T-helper 2 cell treated with Interferon-gamma antibody and Interleukin-4, amounts not matched to agents 5 μg/mL and 100 μg/mL, for 36 hours (primary cell): ENCODE measurements at regions not wholly inside any gene's neighbourhood (a gene's known extent, or its start where the extent isn't known, plus 50 kb on each side); places are given as distances from the start of the nearest gene placed in this dataset.

Source experiments
- DNase-seq: peaks from one replicate; pipeline ENCODE4 v3.0.0; 2021; ENCODE audit warnings: low spot score
- H3K27ac Mint-ChIP-seq: one replicate; pipeline ENCODE4 v1.8.0; 2021; ENCODE audit warnings: mild to moderate bottlenecking, mixed read lengths
- H3K27me3 Mint-ChIP-seq: one replicate; pipeline ENCODE4 v1.8.0; 2021; ENCODE audit warnings: low read depth, mixed read lengths
- H3K36me3 Mint-ChIP-seq: one replicate; pipeline ENCODE4 v1.8.0; 2021; ENCODE audit warnings: low read depth, mixed read lengths
- H3K4me1 Mint-ChIP-seq: one replicate; pipeline ENCODE4 v1.8.0; 2021; ENCODE audit warnings: low read depth, mixed read lengths
- H3K4me3 Mint-ChIP-seq: one replicate; pipeline ENCODE4 v1.8.0; 2022; ENCODE audit warnings: mild to moderate bottlenecking, moderate library complexity, mixed read lengths
- H3K9me3 Mint-ChIP-seq: one replicate; pipeline ENCODE4 v1.8.0; 2021; ENCODE audit warnings: mixed read lengths

DNA sequence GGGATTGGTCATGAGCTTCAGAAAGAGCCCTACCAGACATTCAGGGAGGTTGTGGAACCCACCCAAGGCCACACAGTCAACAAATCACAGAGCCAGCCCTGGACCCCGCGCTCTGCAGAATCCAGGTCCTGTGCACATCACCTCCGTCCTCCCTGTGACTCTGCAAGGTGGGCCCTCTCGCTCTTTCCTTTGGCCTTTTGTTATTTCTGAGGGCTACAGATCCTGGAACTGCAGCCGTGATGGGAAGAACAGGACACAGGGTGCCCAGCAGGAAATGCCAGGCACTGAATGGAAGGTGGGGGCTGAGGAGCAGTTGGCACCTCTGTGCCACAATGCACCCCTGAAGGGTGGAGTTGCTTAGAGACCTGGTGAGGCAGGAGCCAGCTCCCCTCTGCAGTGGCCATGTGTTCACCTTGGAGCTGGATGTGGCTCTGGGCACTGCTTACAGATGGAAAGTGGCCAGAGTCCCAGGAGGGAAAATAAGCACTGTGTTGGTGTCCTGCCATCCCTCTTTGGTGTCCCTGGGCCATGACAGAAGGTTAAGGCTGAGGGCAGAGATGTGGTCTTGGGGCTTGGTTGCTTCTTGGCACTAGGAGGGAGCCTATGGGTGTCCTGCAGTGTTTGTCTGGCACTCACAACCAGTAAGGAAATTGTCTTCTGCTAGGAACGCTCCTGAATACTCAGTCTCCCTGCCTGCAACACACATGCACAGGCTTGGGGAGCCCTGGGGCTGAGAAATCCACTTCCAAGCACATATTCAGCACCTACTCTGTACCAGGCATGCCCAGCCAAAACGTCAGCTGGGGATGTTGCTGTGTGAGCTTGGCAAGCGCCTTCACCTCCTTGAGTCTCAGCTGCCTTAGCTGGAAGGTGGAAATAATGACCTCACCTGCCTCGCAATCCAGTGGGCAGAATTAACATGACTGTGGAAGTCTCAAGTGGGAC, 98.0 kb upstream of the SLC6A6 start:
- Mint-ChIP-seq H3K9me3 (no peaks in the 10 kb centered on the region), H3K36me3 (no peaks in the 10 kb centered on the region), H3K27ac (no peak overlapping the region)

DNA sequence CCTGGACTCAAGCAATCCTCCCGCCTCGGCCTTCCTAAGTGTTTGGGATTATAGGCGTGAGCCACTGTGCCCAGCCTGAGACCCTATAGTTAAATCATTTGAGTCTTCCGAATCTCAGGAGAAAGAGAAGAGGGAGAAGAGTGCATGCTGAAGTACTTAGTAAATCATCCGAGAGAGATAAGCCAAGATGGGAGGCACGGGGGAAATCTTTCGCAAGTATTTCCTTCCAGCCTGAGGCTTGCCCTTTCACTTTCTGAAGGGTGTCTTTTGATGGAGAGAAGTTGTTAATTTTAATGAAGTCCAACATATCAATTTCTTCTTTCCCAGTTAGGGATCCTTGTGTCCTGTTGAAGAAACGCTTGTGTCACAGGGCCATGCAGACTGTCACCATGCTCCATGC, 97.1 kb upstream of the SLC6A6 start:
- H3K4me3 Mint-ChIP-seq: no peak overlapping the region
- DNase-seq: no peak
- H3K4me1 Mint-ChIP-seq: peaks cover 5% of the 10 kb centered on the region
- H3K27ac Mint-ChIP-seq: no peak overlapping the region
- H3K9me3 Mint-ChIP-seq: no peaks in the 10 kb centered on the region
- no peaks in the 10 kb centered on the region for H3K36me3 Mint-ChIP-seq
- peaks cover 9% of the 10 kb centered on the region for H3K27me3 Mint-ChIP-seq

More for the DNA sequence above, 98.0 kb upstream of the SLC6A6 start:
- Mint-ChIP-seq H3K4me1 (peaks cover 5% of the 10 kb centered on the region), H3K27me3 (peaks cover 9% of the 10 kb centered on the region), H3K4me3 (no peak overlapping the region)
- DNase-seq: no peak

DNA sequence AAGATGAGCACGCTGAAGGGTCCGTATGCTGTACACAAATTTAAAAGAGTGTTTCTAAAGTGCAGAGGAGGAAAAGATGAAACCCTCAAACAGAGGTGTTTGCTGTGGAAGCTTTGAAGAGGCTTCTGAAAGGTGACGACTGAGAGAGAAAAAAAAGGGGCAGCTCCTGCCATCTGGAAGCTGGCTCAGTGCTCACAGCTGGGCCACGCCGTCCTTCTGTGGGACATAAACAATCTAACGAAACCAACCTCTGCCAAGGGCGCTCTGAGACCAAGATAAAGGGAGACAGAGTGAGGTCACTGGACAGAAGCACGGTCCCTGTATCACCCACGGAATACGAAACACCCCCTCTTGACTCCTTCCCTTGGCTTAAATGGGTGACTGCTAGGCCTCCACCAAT, 96.3 kb upstream of the SLC6A6 start:
- Mint-ChIP-seq H3K4me1 (peaks cover 5% of the 10 kb centered on the region), H3K36me3 (no peaks in the 10 kb centered on the region), H3K27ac (no peak overlapping the region), H3K9me3 (no peaks in the 10 kb centered on the region), H3K27me3 (peaks cover 7% of the 10 kb centered on the region), H3K4me3 (no peak overlapping the region)
- no peak for DNase-seq

DNA sequence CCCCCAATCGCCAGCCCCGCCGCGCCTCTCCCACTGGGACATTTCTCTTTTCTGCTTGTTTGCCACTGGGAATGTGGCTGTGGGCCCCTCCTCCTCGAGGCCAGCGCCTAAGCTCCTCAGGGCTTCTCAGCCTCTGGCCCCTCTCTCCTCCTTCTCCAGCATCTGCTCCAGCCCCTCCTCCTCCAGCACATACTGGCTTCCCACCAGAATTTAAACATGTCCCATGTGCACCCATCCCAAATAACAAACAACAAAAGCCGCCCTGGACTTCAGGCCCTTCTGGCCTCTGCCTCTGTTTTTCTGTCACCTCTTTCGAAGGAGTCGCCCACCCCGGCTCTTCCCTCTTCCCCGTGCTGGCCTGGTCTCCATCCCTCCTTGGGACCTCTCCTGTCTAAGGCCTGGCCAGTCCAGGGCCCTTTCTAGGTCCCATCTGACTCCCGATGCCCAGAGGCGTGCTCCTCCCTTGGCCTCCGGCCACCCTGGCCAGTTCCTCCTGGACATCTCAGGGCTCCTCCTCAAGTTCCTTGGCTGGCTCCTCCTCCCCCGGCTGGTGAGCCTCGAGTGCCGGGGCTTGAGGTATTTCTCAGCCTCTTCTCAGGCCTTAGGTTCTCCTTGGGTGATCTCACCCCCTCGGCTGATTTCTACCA, 94.6 kb upstream of the SLC6A6 start:
- H3K27ac Mint-ChIP-seq: no peak overlapping the region
- H3K4me3 Mint-ChIP-seq: no peak overlapping the region
- H3K36me3 Mint-ChIP-seq: no peaks in the 10 kb centered on the region
- no peak for DNase-seq
- H3K9me3 Mint-ChIP-seq: no peaks in the 10 kb centered on the region
- peaks cover 5% of the 10 kb centered on the region for H3K4me1 Mint-ChIP-seq
- H3K27me3 Mint-ChIP-seq: peaks cover 12% of the 10 kb centered on the region

DNA sequence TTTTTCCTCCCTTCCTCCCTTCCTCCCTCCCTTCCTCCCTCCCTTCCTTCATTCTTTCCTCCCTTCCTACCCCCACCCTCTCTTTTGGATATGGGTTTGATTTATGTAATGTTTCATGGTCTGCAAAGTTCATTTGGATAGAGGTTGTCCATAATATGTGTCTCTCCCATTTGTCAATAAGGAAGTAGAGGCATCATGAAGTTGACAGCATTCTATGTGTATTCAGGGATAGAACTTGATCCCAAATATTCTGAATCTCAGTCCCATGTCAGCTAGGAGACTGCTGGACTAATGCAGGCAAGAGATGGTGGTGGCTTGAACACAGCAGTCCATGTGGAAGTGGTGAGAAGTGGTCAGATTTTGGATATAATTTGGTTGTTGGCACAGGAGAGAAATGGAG, 90.7 kb upstream of the SLC6A6 start:
- Mint-ChIP-seq H3K4me3 (no peak overlapping the region), H3K27me3 (peaks cover 15% of the 10 kb centered on the region), H3K27ac (no peak overlapping the region), H3K4me1 (no peaks in the 10 kb centered on the region), H3K36me3 (no peaks in the 10 kb centered on the region), H3K9me3 (no peaks in the 10 kb centered on the region)
- DNase-seq: no peak

DNA sequence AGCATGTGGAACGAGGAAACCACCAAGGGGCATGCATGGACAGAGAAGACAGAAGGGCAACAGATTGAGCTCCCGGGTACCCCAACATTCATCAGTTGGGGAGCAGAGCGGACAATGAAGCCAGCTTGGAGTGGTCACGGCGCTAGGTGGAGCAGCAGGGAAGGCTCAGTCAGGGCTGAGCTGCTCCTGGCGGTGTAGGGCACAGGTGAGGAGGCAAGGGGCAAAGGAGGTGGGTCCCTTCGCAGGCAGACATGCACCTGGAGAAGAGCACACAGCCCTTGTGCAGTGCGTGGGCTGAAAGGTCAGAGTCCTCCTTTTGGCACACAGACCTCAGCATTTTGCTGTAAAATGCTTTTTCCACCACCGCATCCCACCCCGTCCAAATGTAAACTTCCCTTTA, 90.0 kb upstream of the SLC6A6 start:
- Mint-ChIP-seq H3K27me3 (peaks cover 15% of the 10 kb centered on the region), H3K4me1 (no peaks in the 10 kb centered on the region)

DNA sequence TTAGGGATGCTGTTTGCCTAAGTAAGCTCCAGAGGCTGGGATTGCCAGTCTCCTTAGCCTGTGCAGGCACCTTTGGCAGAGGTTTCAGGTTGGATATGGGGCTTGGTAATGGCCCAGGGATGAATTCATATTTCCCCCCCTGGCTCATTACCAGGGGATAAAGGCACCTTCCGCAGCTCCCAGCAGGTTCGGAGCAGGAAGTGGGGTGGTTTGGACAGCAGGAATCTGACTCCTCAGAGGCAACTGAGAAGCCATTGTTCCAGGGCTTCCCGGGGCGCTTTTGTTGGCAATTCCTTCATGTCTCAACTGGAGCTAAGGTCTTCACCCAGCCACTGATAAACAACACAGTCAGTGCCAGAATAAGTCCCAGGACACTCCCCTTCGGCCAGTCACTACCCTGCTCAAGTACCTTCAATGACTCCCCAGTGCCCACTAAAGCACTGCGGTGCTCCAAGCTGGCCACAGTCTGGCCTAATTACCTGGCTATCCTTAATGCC, 85.3 kb upstream of the SLC6A6 start:
- H3K27ac Mint-ChIP-seq: no peak overlapping the region
- H3K9me3 Mint-ChIP-seq: peaks cover 6% of the 10 kb centered on the region
- DNase-seq: no peak
- no peak overlapping the region for H3K4me3 Mint-ChIP-seq
- H3K36me3 Mint-ChIP-seq: no peaks in the 10 kb centered on the region
- no peaks in the 10 kb centered on the region for H3K4me1 Mint-ChIP-seq
- H3K27me3 Mint-ChIP-seq: peaks cover 13% of the 10 kb centered on the region

More for the DNA sequence above, 90.0 kb upstream of the SLC6A6 start:
- no peaks in the 10 kb centered on the region for H3K9me3 Mint-ChIP-seq
- no peak overlapping the region for H3K4me3 Mint-ChIP-seq
- DNase-seq: no peak
- H3K27ac Mint-ChIP-seq: no peak overlapping the region
- H3K36me3 Mint-ChIP-seq: no peaks in the 10 kb centered on the region

DNA sequence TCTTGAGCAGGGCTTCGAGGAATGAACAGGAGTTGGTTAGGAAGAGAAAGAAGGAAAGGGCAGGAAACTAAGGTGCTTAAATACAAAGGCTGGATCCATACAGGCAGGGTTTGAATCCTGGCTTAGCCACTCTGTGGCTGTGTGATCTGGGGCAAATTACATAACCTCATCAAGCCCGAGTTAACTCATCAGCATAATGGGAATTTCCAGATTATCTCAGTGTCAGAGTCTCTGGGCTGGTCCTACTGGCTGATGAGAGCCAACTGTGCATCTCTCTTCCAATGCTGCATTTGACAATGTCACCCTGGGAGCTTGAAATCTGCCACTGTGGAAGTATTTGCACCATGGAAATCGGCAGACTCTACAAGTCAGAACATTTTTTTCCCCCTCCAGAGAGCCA, 83.8 kb upstream of the SLC6A6 start:
- no peaks in the 10 kb centered on the region for H3K4me1 Mint-ChIP-seq
- H3K4me3 Mint-ChIP-seq: no peak overlapping the region
- H3K27me3 Mint-ChIP-seq: peaks cover 12% of the 10 kb centered on the region

DNA sequence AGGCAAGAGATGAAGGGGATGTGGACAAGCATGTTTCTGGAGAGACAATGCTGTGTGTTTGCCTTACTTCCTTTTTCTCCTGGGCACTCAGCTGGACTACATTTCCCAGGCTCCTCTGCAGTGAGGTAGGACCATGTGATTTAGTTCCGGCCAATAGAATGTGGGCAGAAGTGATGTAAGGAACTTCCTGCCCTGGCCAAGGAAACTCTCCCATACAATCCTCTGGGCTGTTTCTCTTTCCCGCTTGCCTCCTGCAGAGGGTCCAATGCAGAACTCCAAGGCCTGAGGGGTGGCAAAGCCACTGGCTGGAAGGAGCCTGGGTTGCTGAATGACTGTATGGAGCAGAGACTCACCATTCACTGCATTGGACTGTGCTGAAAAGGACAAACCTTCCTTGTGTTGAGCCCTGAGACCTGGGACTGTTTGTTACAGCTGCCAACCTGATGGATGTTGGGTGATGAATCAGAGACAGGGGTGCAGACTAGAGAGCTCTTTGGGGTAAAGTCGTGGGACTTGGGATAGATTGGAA, 82.7 kb upstream of the SLC6A6 start:
- H3K36me3 Mint-ChIP-seq: no peaks in the 10 kb centered on the region
- peaks cover 9% of the 10 kb centered on the region for H3K27me3 Mint-ChIP-seq
- H3K4me1 Mint-ChIP-seq: no peaks in the 10 kb centered on the region
- peaks cover 6% of the 10 kb centered on the region for H3K9me3 Mint-ChIP-seq
- DNase-seq: no peak
- no peak overlapping the region for H3K4me3 Mint-ChIP-seq
- no peak overlapping the region for H3K27ac Mint-ChIP-seq

More for the DNA sequence above, 83.8 kb upstream of the SLC6A6 start:
- Mint-ChIP-seq H3K36me3 (no peaks in the 10 kb centered on the region), H3K27ac (no peak overlapping the region), H3K9me3 (peaks cover 6% of the 10 kb centered on the region)
- no peak for DNase-seq

DNA sequence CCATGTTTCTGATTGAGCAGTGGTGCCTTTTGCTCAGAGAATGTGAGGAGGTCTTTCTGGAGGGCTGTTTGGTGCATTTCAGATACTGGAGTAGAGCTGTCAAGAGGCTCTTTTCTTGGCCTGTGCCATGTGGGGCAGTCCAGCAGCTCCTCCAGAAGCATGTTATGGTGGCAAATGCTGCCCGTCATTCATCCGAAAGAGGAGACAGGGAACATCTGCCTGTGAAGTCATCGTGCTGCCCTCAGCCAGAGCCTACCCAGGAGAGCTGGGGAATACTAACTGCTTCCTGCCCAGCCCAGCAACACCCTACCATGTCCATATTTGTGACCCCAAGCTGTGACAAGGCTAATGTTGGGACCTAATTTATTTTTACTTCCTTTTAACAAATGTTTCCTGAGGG, 82.2 kb upstream of the SLC6A6 start:
- H3K36me3 Mint-ChIP-seq: no peaks in the 10 kb centered on the region
- peaks cover 8% of the 10 kb centered on the region for H3K27me3 Mint-ChIP-seq
- H3K4me3 Mint-ChIP-seq: no peak overlapping the region
- DNase-seq: no peak
- peaks cover 6% of the 10 kb centered on the region for H3K9me3 Mint-ChIP-seq
- no peaks in the 10 kb centered on the region for H3K4me1 Mint-ChIP-seq
- no peak overlapping the region for H3K27ac Mint-ChIP-seq

DNA sequence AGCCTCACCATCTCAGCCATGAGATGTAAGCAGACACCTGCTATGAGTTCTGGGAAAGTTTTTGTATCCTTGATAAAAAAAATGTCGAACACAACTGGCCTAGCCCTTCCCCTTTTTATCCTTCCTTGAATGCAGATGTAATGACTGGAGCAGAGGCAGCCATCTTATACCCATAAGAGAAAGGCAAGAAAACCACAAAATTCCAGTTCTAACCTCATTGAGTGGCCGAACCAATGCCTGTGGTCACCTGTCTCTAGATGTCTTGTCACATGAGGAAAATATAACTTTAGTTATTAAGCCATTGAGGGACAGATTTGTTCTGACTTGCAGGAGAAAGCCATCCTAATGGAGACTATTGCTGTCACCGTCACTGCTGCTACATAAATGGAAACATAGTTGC, 80.4 kb upstream of the SLC6A6 start:
- Mint-ChIP-seq H3K4me3 (no peak overlapping the region), H3K36me3 (no peaks in the 10 kb centered on the region), H3K9me3 (peaks cover 6% of the 10 kb centered on the region), H3K4me1 (no peaks in the 10 kb centered on the region), H3K27ac (no peak overlapping the region), H3K27me3 (peaks cover 4% of the 10 kb centered on the region)
- no peak for DNase-seq

DNA sequence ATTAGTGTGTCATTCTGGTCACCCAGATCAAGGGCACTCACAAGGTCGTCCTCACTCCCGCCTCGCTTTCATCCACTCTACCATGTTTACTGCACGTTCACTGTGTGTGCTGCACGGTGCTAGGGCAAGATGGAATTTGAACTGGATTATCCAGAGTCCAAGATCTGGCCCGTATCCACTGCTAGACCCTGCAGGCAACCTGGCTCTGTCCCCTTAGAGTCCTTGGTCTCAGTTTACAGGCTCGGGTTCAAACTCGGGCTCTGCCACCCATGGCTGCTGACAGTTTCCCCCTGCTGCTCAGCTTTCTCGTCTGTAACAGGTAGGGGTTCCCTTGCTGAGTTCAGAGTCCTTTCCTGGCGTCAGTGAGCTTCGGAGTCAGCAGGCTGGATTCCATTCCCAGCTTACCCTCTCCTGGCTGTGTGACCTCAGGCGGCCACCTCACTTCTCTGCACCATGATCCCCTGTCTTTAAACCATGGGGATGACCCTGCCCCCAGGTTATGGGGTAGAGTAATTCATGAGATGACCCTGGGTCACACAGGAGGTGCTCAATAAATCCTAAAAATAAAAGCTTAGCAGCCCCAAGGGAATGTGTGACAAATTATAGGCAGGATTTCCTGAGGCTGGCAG, 79.6 kb upstream of the SLC6A6 start:
- no peak overlapping the region for H3K27ac Mint-ChIP-seq
- H3K27me3 Mint-ChIP-seq: peaks cover 4% of the 10 kb centered on the region
- no peak overlapping the region for H3K4me3 Mint-ChIP-seq
- no peaks in the 10 kb centered on the region for H3K36me3 Mint-ChIP-seq
- no peaks in the 10 kb centered on the region for H3K4me1 Mint-ChIP-seq
- peaks cover 6% of the 10 kb centered on the region for H3K9me3 Mint-ChIP-seq
- DNase-seq: no peak

DNA sequence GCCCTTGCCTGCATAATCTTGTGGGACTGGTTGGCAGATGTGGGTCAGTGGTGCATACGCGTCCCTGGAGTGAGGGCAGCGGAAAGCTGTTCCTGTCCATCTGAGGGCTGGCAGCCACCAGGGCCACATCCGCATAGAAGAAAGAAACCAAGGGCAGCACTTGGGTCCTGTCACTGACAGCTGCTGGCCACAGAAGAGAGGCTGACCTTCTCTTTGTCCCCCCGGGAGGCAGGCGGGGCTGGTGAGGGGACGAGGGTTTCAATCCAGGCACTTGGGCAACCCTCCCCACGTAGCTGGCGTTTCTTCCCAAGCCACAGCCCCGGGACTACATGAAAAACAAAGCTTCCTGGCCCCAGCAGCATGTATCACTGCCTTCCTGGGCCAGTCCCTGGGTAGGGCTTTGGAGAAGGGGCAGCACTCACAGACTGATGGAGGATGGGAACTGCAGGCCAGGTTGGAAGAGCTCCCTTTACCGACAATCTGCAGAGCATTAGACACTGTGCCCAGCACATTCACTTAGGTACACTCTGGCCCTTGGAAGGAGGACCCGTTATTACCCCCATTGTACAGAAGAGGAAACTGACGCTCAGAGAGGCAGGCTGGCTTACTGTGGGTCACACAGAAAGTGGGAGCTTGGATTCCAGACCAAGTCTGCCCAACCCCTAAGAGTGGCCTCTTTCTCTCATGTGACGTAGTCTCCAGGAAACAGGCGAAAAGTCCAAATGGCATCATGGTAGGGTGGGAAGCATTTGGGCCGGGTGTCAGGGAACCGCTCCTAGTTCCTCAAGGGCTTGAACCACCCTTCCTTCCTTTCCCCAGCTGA, 78.8 kb upstream of the SLC6A6 start:
- H3K27me3 Mint-ChIP-seq: no peaks in the 10 kb centered on the region
- H3K4me3 Mint-ChIP-seq: no peak overlapping the region
- no peak overlapping the region for H3K27ac Mint-ChIP-seq
- peaks cover 6% of the 10 kb centered on the region for H3K9me3 Mint-ChIP-seq
- no peaks in the 10 kb centered on the region for H3K4me1 Mint-ChIP-seq
- H3K36me3 Mint-ChIP-seq: no peaks in the 10 kb centered on the region
- DNase-seq: no peak
